Smooth muscle cell (in vitro differentiated cells): ENCODE measurements at regions not wholly inside any gene's neighbourhood (a gene's known extent, or its start where the extent isn't known, plus 50 kb on each side); places are given as distances from the start of the nearest gene placed in this dataset.
A peak's percentile ranks its signal among the peaks of the same experiment; 100 is the strongest.

Experiments
- DNase-seq: peaks from one replicate; lab custom pipeline; 2025; ENCODE audit not compliant: unreplicated experiment; lab: John Stamatoyannopoulos, UW
- H2AFZ ChIP-seq: fragments of 200-600 bp; sonication (generic); 2 replicates; pipeline ENCODE4 v1.6.0; 2016; ENCODE audit warnings: antibody characterized with exemption, low read depth, mild to moderate bottlenecking
- H3F3A ChIP-seq: fragments of 200-600 bp; sonication (generic); 2 replicates; pipeline ENCODE4 v1.6.0; 2017; ENCODE audit warnings: antibody characterized with exemption, low read depth
- H3K27ac ChIP-seq: fragments of 200-600 bp; sonication (generic); 2 replicates; pipeline ENCODE4 v1.5.1; 2016; ENCODE audit warnings: low read depth, mild to moderate bottlenecking
- H3K27me3 ChIP-seq: fragments of 200-600 bp; sonication (generic); 2 replicates; pipeline ENCODE4 v1.6.1; 2016; ENCODE audit warnings: low read depth, mild to moderate bottlenecking
- H3K36me3 ChIP-seq: fragments of 200-600 bp; sonication (generic); 2 replicates; pipeline ENCODE4 v1.5.1; 2016; ENCODE audit warnings: low read depth
- H3K4me1 ChIP-seq: fragments of 200-600 bp; sonication (generic); 2 replicates; pipeline ENCODE4 v1.5.1; 2016; ENCODE audit warnings: low read depth
- H3K4me2 ChIP-seq: fragments of 200-600 bp; sonication (generic); 2 replicates; pipeline ENCODE4 v1.6.0; 2016; ENCODE audit warnings: mild to moderate bottlenecking
- H3K4me3 ChIP-seq: fragments of 200-600 bp; sonication (generic); 2 replicates; pipeline ENCODE4 v1.5.1; 2016; ENCODE audit warnings: mild to moderate bottlenecking
- H3K79me2 ChIP-seq: fragments of 200-600 bp; sonication (generic); 2 replicates; pipeline ENCODE4 v1.6.0; 2016; ENCODE audit warnings: low read depth, mild to moderate bottlenecking
- H3K9ac ChIP-seq: fragments of 200-600 bp; sonication (generic); 2 replicates; pipeline ENCODE4 v1.6.0; 2016; ENCODE audit warnings: low read depth
- H3K9me3 ChIP-seq: fragments of 200-600 bp; sonication (generic); replicated peaks from 2 replicates; pipeline ENCODE4 v1.5.1; 2016; ENCODE audit warnings: low read depth
- H4K20me1 ChIP-seq: fragments of 200-600 bp; sonication (generic); 2 replicates; pipeline ENCODE4 v1.6.0; 2016; ENCODE audit warnings: low read depth
- CTCF ChIP-seq: fragments of 200-600 bp; sonication (generic); IDR thresholded peaks from 2 replicates; pipeline ENCODE4 v1.5.1; 2017; ENCODE audit warnings: borderline replicate concordance, mild to moderate bottlenecking, antibody characterized with exemption; ENCODE audit not compliant: insufficient read depth, poor library complexity, severe bottlenecking
- WGBS: methylation state at CpG from one replicate; pipeline ENCODE4 v1.1.7; 2016; ENCODE audit warnings: low lambda C conversion rate; 5-methylcytosine and 5-hydroxymethylcytosine counted together

DNA sequence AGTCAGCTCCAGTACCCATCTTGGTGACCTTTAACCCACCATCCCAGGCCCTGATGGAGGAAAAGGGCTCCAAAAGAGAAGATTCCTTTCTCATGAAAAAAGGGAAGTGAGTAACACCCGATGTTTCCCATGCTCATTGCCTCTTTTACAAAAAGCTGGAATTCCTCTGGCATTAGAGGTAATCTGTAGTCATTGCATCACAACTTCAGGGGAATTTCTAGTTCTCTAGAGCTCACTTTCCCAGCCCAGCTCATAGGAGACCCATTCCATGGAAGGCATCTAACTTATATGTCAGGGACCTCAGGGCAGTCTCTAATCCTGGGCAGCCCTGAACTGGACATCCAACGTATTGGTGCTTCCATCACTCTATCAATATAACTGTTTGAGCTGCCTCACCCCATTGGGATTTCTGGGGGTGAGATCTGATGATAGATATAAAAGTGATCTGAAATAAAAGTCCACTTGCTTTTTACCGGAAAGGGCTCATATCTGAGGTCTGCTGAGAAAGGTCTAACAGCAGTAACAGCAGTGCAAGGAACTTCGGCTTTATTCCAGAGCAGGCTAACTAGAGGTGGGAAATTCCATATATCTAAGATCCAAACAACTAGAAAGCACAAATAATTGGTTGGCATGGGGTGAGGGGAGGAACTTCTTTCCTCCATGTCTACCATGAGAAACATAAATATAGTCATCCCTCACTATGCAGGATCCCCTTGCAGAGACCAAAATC is 106.1 kb downstream of the ETAA1 start:
- Histone ChIP-seq H3K4me3 (no peak overlapping the region), H3K36me3 (no peaks in the 10 kb centered on the region), H3K9me3 (no peaks in the 10 kb centered on the region), H3K27me3 (no peaks in the 10 kb centered on the region), H3K4me2 (no peak overlapping the region), H4K20me1 (no peaks in the 10 kb centered on the region), H3K79me2 (no peaks in the 10 kb centered on the region), H2AFZ (no peak overlapping the region), H3K4me1 (no peaks in the 10 kb centered on the region), H3K27ac (peak overlapping the region; percentile 45), H3K9ac (no peak overlapping the region), H3F3A (no peaks in the 10 kb centered on the region)
- no peak for DNase-seq
- 79% methylated on average over 4 of the region's 4 CpGs for WGBS
- no peak for TF ChIP-seq CTCF

GRCh38 chr2:67510745-67511144 is 113.6 kb downstream of the ETAA1 start:
- no peaks in the 10 kb centered on the region for H3K9me3 ChIP-seq
- no peak overlapping the region for H2AFZ ChIP-seq
- WGBS, result 94% methylated on average over 3 of the region's 3 CpGs
- no peak overlapping the region for H3K4me3 ChIP-seq
- H3K79me2 ChIP-seq, result no peaks in the 10 kb centered on the region
- H3K4me2 ChIP-seq, result no peak overlapping the region
- no peak overlapping the region for H3K9ac ChIP-seq
- no peaks in the 10 kb centered on the region for H3K27me3 ChIP-seq
- no peak for DNase-seq
- no peaks in the 10 kb centered on the region for H3K4me1 ChIP-seq
- no peaks in the 10 kb centered on the region for H3K36me3 ChIP-seq
- no peaks in the 10 kb centered on the region for H4K20me1 ChIP-seq
- H3K27ac ChIP-seq, result no peak overlapping the region
- TF ChIP-seq CTCF, result no peak
- no peaks in the 10 kb centered on the region for H3F3A ChIP-seq

GRCh38 chr2:67514515-67514914 is 117.4 kb downstream of the ETAA1 start:
- H3K4me1 ChIP-seq, result no peaks in the 10 kb centered on the region
- no peak overlapping the region for H2AFZ ChIP-seq
- H3K4me2 ChIP-seq, result no peak overlapping the region
- TF ChIP-seq CTCF, result no peak
- no peak for DNase-seq
- H3K9ac ChIP-seq, result no peak overlapping the region
- no peaks in the 10 kb centered on the region for H3K27me3 ChIP-seq
- H4K20me1 ChIP-seq, result no peaks in the 10 kb centered on the region
- H3K36me3 ChIP-seq, result no peaks in the 10 kb centered on the region
- peak overlapping the region; percentile 72 for H3K27ac ChIP-seq
- H3K4me3 ChIP-seq, result no peak overlapping the region
- no peaks in the 10 kb centered on the region for H3F3A ChIP-seq
- H3K9me3 ChIP-seq, result no peaks in the 10 kb centered on the region
- H3K79me2 ChIP-seq, result no peaks in the 10 kb centered on the region

- no peaks in the 10 kb centered on the region for H3K79me2 ChIP-seq
- no peak for DNase-seq
- TF ChIP-seq CTCF, result no peak
Measured at GRCh38 chr2:67515056-67515455, 117.9 kb downstream of the ETAA1 start.

More at GRCh38 chr2:67515056-67515455, 117.9 kb downstream of the ETAA1 start:
- Histone ChIP-seq H3K36me3 (no peaks in the 10 kb centered on the region), H3K9ac (no peak overlapping the region), H3K9me3 (no peaks in the 10 kb centered on the region), H3F3A (no peaks in the 10 kb centered on the region), H3K27ac (peak overlapping the region; percentile 73), H4K20me1 (no peaks in the 10 kb centered on the region), H3K27me3 (no peaks in the 10 kb centered on the region), H2AFZ (no peak overlapping the region), H3K4me3 (no peak overlapping the region), H3K4me2 (no peak overlapping the region), H3K4me1 (no peaks in the 10 kb centered on the region)
- WGBS, result 71% methylated on average over 7 of the region's 7 CpGs
